ENCODE measurements at regions not wholly inside any gene's neighbourhood (a gene's known extent, or its start where the extent isn't known, plus 50 kb on each side); places are given as distances from the start of the nearest gene placed in this dataset.

DNA sequence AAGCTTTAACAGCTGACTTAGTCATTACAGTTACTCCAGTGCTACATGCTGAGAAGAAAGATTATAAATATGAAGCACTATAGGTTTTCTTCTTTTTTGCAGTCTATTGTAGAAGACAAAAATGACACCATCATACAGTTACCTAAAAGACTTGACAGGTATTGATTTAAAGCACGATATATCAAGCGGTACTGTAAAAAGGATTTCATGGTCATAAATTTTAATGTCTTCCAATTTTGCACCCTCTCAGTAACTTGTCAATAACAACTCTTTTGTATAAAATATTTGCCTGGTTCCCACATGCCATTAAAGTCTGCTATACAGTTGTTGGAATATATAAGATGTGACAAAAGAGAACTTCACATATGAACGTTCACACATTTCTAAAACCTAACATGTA is 102.8 kb downstream of the ZIC5 start:
- peaks cover 9% of the 10 kb centered on the region for H3K4me1 Mint-ChIP-seq (ENCODE audit: low read depth, unreplicated experiment)
- TF ChIP-seq, protein P1, sequence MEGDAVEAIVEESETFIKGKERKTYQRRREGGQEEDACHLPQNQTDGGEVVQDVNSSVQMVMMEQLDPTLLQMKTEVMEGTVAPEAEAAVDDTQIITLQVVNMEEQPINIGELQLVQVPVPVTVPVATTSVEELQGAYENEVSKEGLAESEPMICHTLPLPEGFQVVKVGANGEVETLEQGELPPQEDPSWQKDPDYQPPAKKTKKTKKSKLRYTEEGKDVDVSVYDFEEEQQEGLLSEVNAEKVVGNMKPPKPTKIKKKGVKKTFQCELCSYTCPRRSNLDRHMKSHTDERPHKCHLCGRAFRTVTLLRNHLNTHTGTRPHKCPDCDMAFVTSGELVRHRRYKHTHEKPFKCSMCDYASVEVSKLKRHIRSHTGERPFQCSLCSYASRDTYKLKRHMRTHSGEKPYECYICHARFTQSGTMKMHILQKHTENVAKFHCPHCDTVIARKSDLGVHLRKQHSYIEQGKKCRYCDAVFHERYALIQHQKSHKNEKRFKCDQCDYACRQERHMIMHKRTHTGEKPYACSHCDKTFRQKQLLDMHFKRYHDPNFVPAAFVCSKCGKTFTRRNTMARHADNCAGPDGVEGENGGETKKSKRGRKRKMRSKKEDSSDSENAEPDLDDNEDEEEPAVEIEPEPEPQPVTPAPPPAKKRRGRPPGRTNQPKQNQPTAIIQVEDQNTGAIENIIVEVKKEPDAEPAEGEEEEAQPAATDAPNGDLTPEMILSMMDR (IDR thresholded peaks at IDR 0.05; ENCODE audit: partially characterized antibody, unreplicated experiment): no peak
- H3K27me3 Mint-ChIP-seq (ENCODE audit: unreplicated experiment): peaks cover 2% of the 10 kb centered on the region
- no peak for DNase-seq
- H3K9me3 Mint-ChIP-seq (ENCODE audit: unreplicated experiment): no peaks in the 10 kb centered on the region
- H3K27ac Mint-ChIP-seq (ENCODE audit: unreplicated experiment): no peak overlapping the region
- H3K36me3 Mint-ChIP-seq (ENCODE audit: unreplicated experiment): no peaks in the 10 kb centered on the region
- no peak overlapping the region for H3K4me3 Mint-ChIP-seq (ENCODE audit: unreplicated experiment)

DNA sequence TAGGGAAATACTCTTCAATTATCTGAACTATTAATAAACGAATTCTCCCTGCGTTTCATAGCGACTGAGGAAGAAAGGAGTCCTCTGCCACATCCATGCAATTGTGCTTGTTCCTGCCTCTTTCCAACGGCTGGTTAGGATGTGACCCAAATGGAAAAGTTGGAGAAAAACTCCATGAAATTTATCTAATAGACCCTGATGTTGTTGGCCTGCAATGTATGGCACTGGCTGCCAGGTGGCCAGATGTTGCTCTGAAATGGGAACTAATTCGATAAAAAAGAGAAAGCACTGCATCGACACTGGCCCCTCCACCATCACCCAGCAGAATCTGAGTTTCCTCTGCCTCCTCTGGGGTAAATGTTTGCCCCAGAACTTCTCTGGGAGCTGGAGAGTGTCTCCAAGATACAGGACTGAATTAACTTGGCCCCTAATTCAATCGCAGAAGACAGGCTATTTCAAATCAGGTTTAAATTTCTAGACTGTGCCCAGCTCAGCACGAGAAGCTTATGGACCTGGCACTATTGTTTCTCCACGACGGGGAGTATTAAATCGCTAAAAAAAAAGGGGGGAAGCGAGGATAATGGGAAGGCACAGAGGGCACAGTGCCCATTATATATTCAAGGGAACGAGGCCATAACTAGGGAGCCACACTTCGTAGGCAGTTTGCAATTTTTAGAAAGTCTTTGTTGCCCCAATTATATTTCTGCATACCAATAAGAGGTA is 103.9 kb downstream of the ZIC5 start:
- no peaks in the 10 kb centered on the region for H3K9me3 Mint-ChIP-seq (ENCODE audit: unreplicated experiment)
- no peaks in the 10 kb centered on the region for H3K36me3 Mint-ChIP-seq (ENCODE audit: unreplicated experiment)
- H3K27ac Mint-ChIP-seq (ENCODE audit: unreplicated experiment): no peak overlapping the region
- H3K4me1 Mint-ChIP-seq (ENCODE audit: low read depth, unreplicated experiment): peaks cover 11% of the 10 kb centered on the region
- peaks cover 2% of the 10 kb centered on the region for H3K27me3 Mint-ChIP-seq (ENCODE audit: unreplicated experiment)
- TF ChIP-seq, protein P1 (IDR thresholded peaks at IDR 0.05; ENCODE audit: partially characterized antibody, unreplicated experiment): no peak
- no peak for DNase-seq
- H3K4me3 Mint-ChIP-seq (ENCODE audit: unreplicated experiment): no peak overlapping the region

DNA sequence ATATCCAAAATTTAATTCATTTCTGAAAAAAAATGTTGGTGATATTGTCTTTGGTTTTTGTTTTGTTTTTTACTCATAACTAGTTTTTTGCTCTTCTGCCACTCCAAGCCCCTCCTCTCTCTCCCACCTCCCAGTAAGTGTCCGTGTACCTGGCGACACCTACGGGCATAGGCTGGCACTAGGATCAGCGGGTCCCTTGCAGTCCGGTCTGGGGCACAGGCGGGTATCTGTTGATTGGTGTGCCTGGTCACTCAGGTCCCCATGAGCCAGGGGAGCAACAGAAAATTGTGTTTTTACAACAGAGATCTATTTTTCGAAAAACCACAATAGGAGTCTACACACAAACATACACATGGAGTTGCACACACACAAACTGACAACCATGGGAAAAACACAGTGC is 104.8 kb downstream of the ZIC5 start:
- TF ChIP-seq, protein P1 (IDR thresholded peaks at IDR 0.05; ENCODE audit: partially characterized antibody, unreplicated experiment): no peak
- DNase-seq: no peak
- Mint-ChIP-seq H3K27ac (ENCODE audit: unreplicated experiment) (no peak overlapping the region), H3K9me3 (ENCODE audit: unreplicated experiment) (no peaks in the 10 kb centered on the region), H3K4me1 (ENCODE audit: low read depth, unreplicated experiment) (peaks cover 14% of the 10 kb centered on the region), H3K27me3 (ENCODE audit: unreplicated experiment) (no peaks in the 10 kb centered on the region), H3K4me3 (ENCODE audit: unreplicated experiment) (no peak overlapping the region), H3K36me3 (ENCODE audit: unreplicated experiment) (no peaks in the 10 kb centered on the region)

DNA sequence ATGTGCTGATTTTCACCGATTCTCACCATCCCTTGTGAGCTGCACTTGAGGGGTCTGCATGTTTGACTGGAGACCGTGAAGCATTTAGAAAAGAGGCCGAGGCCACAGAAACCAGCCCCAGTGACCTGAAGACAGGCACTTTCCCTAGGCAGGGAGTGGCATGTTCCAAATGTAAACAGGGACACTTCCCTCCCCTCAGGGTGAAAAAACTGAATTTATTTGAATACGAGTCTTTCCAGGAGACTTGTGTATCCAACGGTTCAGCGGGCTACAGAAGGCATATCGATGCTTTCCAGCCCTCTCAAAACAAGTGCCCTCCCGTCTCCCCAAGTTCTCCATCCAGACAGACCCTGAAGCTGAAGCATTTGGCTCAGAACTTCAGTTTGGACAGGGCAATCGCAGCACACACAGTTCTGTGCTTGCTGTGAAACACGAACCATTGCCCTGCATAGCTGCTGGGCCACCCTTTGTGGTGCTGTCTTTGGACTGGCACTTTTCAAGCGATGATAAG is 106.1 kb downstream of the ZIC5 start:
- Mint-ChIP-seq H3K4me3 (ENCODE audit: unreplicated experiment) (no peak overlapping the region), H3K27ac (ENCODE audit: unreplicated experiment) (no peak overlapping the region), H3K4me1 (ENCODE audit: low read depth, unreplicated experiment) (peaks cover 11% of the 10 kb centered on the region), H3K36me3 (ENCODE audit: unreplicated experiment) (no peaks in the 10 kb centered on the region), H3K27me3 (ENCODE audit: unreplicated experiment) (no peaks in the 10 kb centered on the region), H3K9me3 (ENCODE audit: unreplicated experiment) (no peaks in the 10 kb centered on the region)
- DNase-seq: no peak
- TF ChIP-seq, protein P1 (IDR thresholded peaks at IDR 0.05; ENCODE audit: partially characterized antibody, unreplicated experiment): no peak

DNA sequence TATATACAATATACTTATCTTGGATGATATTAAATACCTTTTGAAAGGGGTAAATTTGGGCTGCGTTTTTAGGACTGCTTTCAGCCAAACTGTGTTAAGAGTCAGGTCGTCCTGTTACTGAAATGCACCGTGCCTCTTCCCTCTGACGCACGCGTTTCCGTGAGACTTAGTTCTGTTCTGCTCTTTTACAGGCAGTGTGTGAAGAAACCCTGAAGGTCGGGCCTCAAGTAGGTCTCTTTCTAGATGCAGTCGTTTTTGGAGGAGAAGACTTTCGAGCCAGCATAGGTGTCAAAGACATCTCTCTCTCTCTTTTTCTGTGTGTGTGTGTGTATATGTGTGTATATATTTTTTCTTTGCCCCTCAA is 107.0 kb downstream of the ZIC5 start:
- no peaks in the 10 kb centered on the region for H3K9me3 Mint-ChIP-seq (ENCODE audit: unreplicated experiment)
- DNase-seq: no peak
- peaks cover 11% of the 10 kb centered on the region for H3K4me1 Mint-ChIP-seq (ENCODE audit: low read depth, unreplicated experiment)
- no peak overlapping the region for H3K27ac Mint-ChIP-seq (ENCODE audit: unreplicated experiment)
- no peak overlapping the region for H3K4me3 Mint-ChIP-seq (ENCODE audit: unreplicated experiment)
- H3K36me3 Mint-ChIP-seq (ENCODE audit: unreplicated experiment): no peaks in the 10 kb centered on the region
- TF ChIP-seq, protein P1 (IDR thresholded peaks at IDR 0.05; ENCODE audit: partially characterized antibody, unreplicated experiment): no peak
- no peaks in the 10 kb centered on the region for H3K27me3 Mint-ChIP-seq (ENCODE audit: unreplicated experiment)
